ENCODE measurements at regions not wholly inside any gene's neighbourhood (a gene's known extent, or its start where the extent isn't known, plus 50 kb on each side); places are given as distances from the start of the nearest gene placed in this dataset.
"Not testable (repeated sequence)": the region's sequence is repeated elsewhere in the genome, so short reads cannot be mapped to it uniquely, and the experiment has no call there.

- DNase-seq = peak in 1 of 3 donors; percentile 16
- Histone ChIP-seq H3K27me3 (replicated peaks in 2 of 5; ENCODE audit: control insufficient read depth in 4 of 5, insufficient read depth in 5 of 5, low read length in 4 of 5) (no peaks in the 10 kb centered on the region), H3K36me3 (ENCODE audit: control insufficient read depth in 4 of 4, insufficient read depth in 4 of 4, low read length in 3 of 4) (no peaks in the 10 kb centered on the region), H3K9me3 (ENCODE audit: control extremely low read depth in 1 of 5, control insufficient read depth in 4 of 5, insufficient read depth in 2 of 5, low read depth in 1 of 5, low read length in 4 of 5) (peaks cover 0 to 13% (median 3%) of the 10 kb centered on the region in 5 experiments), H3K27ac (ENCODE audit: insufficient read depth in 1 of 2, low read depth in 1 of 2, low read length in 2 of 2, poor library complexity in 1 of 2, severe bottlenecking in 2 of 2) (no peak overlapping the region), H3K4me3 (ENCODE audit: control insufficient read depth in 1 of 7, extremely low read depth in 1 of 7, insufficient read depth in 4 of 7, low read depth in 2 of 7, low read length in 6 of 7) (no peak overlapping the region), H3K4me1 (ENCODE audit: control extremely low read depth in 1 of 4, control insufficient read depth in 4 of 4, insufficient read depth in 4 of 4, low read length in 3 of 4) (no peaks in the 10 kb centered on the region)
- CTCF ChIA-PET = no interaction called here
- POLR2A ChIA-PET = no interaction called here
- 83% methylated on average over 8 of the region's 14 CpGs for WGBS (ENCODE audit: insufficient coverage)
Observed at GRCh38 chr7:102721-103120, 89.7 kb upstream of the FAM20C start.

- POLR2A ChIA-PET; H3K36me3 ChIP-seq (ENCODE audit: control insufficient read depth in 4 of 4, insufficient read depth in 4 of 4, low read length in 3 of 4); H3K4me1 ChIP-seq (ENCODE audit: control extremely low read depth in 1 of 4, control insufficient read depth in 4 of 4, insufficient read depth in 4 of 4, low read length in 3 of 4); H3K27me3 ChIP-seq (replicated peaks in 2 of 5; ENCODE audit: control insufficient read depth in 4 of 5, insufficient read depth in 5 of 5, low read length in 4 of 5); H3K9me3 ChIP-seq (ENCODE audit: control extremely low read depth in 1 of 5, control insufficient read depth in 4 of 5, insufficient read depth in 2 of 5, low read depth in 1 of 5, low read length in 4 of 5); H3K4me3 ChIP-seq (ENCODE audit: control insufficient read depth in 1 of 7, extremely low read depth in 1 of 7, insufficient read depth in 4 of 7, low read depth in 2 of 7, low read length in 6 of 7); DNase-seq; H3K27ac ChIP-seq (ENCODE audit: insufficient read depth in 1 of 2, low read depth in 1 of 2, low read length in 2 of 2, poor library complexity in 1 of 2, severe bottlenecking in 2 of 2); CTCF ChIA-PET: not testable (repeated sequence)
- 100% methylated on average over 4 of the region's 10 CpGs for WGBS (ENCODE audit: insufficient coverage)
Observed at GRCh38 chr7:103981-104380, 88.4 kb upstream of the FAM20C start.

GRCh38 chr7:105002-105401 lies 87.4 kb upstream of the FAM20C start:
- DNase-seq = no peak
- WGBS (ENCODE audit: insufficient coverage) = 98% methylated on average over 4 of the region's 8 CpGs
- H3K4me1 ChIP-seq (ENCODE audit: control extremely low read depth in 1 of 4, control insufficient read depth in 4 of 4, insufficient read depth in 4 of 4, low read length in 3 of 4) = no peaks in the 10 kb centered on the region
- no peaks in the 10 kb centered on the region for H3K9me3 ChIP-seq (ENCODE audit: control extremely low read depth in 1 of 5, control insufficient read depth in 4 of 5, insufficient read depth in 2 of 5, low read depth in 1 of 5, low read length in 4 of 5)
- CTCF ChIA-PET = no interaction called here
- no peaks in the 10 kb centered on the region for H3K36me3 ChIP-seq (ENCODE audit: control insufficient read depth in 4 of 4, insufficient read depth in 4 of 4, low read length in 3 of 4)
- no peaks in the 10 kb centered on the region for H3K27me3 ChIP-seq (replicated peaks in 2 of 5; ENCODE audit: control insufficient read depth in 4 of 5, insufficient read depth in 5 of 5, low read length in 4 of 5)
- no peak overlapping the region for H3K4me3 ChIP-seq (ENCODE audit: control insufficient read depth in 1 of 7, extremely low read depth in 1 of 7, insufficient read depth in 4 of 7, low read depth in 2 of 7, low read length in 6 of 7)
- H3K27ac ChIP-seq (ENCODE audit: insufficient read depth in 1 of 2, low read depth in 1 of 2, low read length in 2 of 2, poor library complexity in 1 of 2, severe bottlenecking in 2 of 2) = no peak overlapping the region
- POLR2A ChIA-PET = no interaction called here

GRCh38 chr7:106356-106755 lies 86.0 kb upstream of the FAM20C start:
- CTCF ChIA-PET = no interaction called here

GRCh38 chr7:107233-107632 lies 85.1 kb upstream of the FAM20C start:
- H3K4me3 ChIP-seq (ENCODE audit: control insufficient read depth in 1 of 7, extremely low read depth in 1 of 7, insufficient read depth in 4 of 7, low read depth in 2 of 7, low read length in 6 of 7) = no peak overlapping the region
- POLR2A ChIA-PET = no interaction called here
- CTCF ChIA-PET = no interaction called here
- peaks cover 0 to 9% (median 0%) of the 10 kb centered on the region in 5 experiments for H3K9me3 ChIP-seq (ENCODE audit: control extremely low read depth in 1 of 5, control insufficient read depth in 4 of 5, insufficient read depth in 2 of 5, low read depth in 1 of 5, low read length in 4 of 5)
- WGBS (ENCODE audit: insufficient coverage) = 100% methylated on average over 3 of the region's 4 CpGs
- H3K27me3 ChIP-seq (replicated peaks in 2 of 5; ENCODE audit: control insufficient read depth in 4 of 5, insufficient read depth in 5 of 5, low read length in 4 of 5) = no peaks in the 10 kb centered on the region
- DNase-seq = no peak
- no peak overlapping the region for H3K27ac ChIP-seq (ENCODE audit: insufficient read depth in 1 of 2, low read depth in 1 of 2, low read length in 2 of 2, poor library complexity in 1 of 2, severe bottlenecking in 2 of 2)
- no peaks in the 10 kb centered on the region for H3K36me3 ChIP-seq (ENCODE audit: control insufficient read depth in 4 of 4, insufficient read depth in 4 of 4, low read length in 3 of 4)
- H3K4me1 ChIP-seq (ENCODE audit: control extremely low read depth in 1 of 4, control insufficient read depth in 4 of 4, insufficient read depth in 4 of 4, low read length in 3 of 4) = no peaks in the 10 kb centered on the region

More at GRCh38 chr7:106356-106755, 86.0 kb upstream of the FAM20C start:
- POLR2A ChIA-PET = no interaction called here
- no peak overlapping the region for H3K27ac ChIP-seq (ENCODE audit: insufficient read depth in 1 of 2, low read depth in 1 of 2, low read length in 2 of 2, poor library complexity in 1 of 2, severe bottlenecking in 2 of 2)
- 93% methylated on average over 5 of the region's 5 CpGs for WGBS (ENCODE audit: insufficient coverage)
- DNase-seq = no peak
- H3K4me3 ChIP-seq (ENCODE audit: control insufficient read depth in 1 of 7, extremely low read depth in 1 of 7, insufficient read depth in 4 of 7, low read depth in 2 of 7, low read length in 6 of 7) = no peak overlapping the region
- H3K9me3 ChIP-seq (ENCODE audit: control extremely low read depth in 1 of 5, control insufficient read depth in 4 of 5, insufficient read depth in 2 of 5, low read depth in 1 of 5, low read length in 4 of 5) = peaks cover 0 to 4% (median 0%) of the 10 kb centered on the region in 5 experiments
- H3K4me1 ChIP-seq (ENCODE audit: control extremely low read depth in 1 of 4, control insufficient read depth in 4 of 4, insufficient read depth in 4 of 4, low read length in 3 of 4) = no peaks in the 10 kb centered on the region
- no peaks in the 10 kb centered on the region for H3K27me3 ChIP-seq (replicated peaks in 2 of 5; ENCODE audit: control insufficient read depth in 4 of 5, insufficient read depth in 5 of 5, low read length in 4 of 5)
- no peaks in the 10 kb centered on the region for H3K36me3 ChIP-seq (ENCODE audit: control insufficient read depth in 4 of 4, insufficient read depth in 4 of 4, low read length in 3 of 4)

GRCh38 chr7:107907-108306 lies 84.5 kb upstream of the FAM20C start:
- H3K4me3 ChIP-seq (ENCODE audit: control insufficient read depth in 1 of 7, extremely low read depth in 1 of 7, insufficient read depth in 4 of 7, low read depth in 2 of 7, low read length in 6 of 7) = no peak overlapping the region
- WGBS (ENCODE audit: insufficient coverage) = 100% methylated on average over 3 of the region's 3 CpGs
- POLR2A ChIA-PET = no interaction called here
- H3K27me3 ChIP-seq (replicated peaks in 2 of 5; ENCODE audit: control insufficient read depth in 4 of 5, insufficient read depth in 5 of 5, low read length in 4 of 5) = no peaks in the 10 kb centered on the region
- peaks cover 0 to 3% (median 0%) of the 10 kb centered on the region in 4 experiments for H3K4me1 ChIP-seq (ENCODE audit: control extremely low read depth in 1 of 4, control insufficient read depth in 4 of 4, insufficient read depth in 4 of 4, low read length in 3 of 4)
- peaks cover 0 to 9% (median 0%) of the 10 kb centered on the region in 5 experiments for H3K9me3 ChIP-seq (ENCODE audit: control extremely low read depth in 1 of 5, control insufficient read depth in 4 of 5, insufficient read depth in 2 of 5, low read depth in 1 of 5, low read length in 4 of 5)
- H3K36me3 ChIP-seq (ENCODE audit: control insufficient read depth in 4 of 4, insufficient read depth in 4 of 4, low read length in 3 of 4) = no peaks in the 10 kb centered on the region
- CTCF ChIA-PET = no interaction called here
- no peak overlapping the region for H3K27ac ChIP-seq (ENCODE audit: insufficient read depth in 1 of 2, low read depth in 1 of 2, low read length in 2 of 2, poor library complexity in 1 of 2, severe bottlenecking in 2 of 2)
- DNase-seq = no peak

- Histone ChIP-seq H3K27me3 (replicated peaks in 2 of 5; ENCODE audit: control insufficient read depth in 4 of 5, insufficient read depth in 5 of 5, low read length in 4 of 5) (no peaks in the 10 kb centered on the region), H3K9me3 (ENCODE audit: control extremely low read depth in 1 of 5, control insufficient read depth in 4 of 5, insufficient read depth in 2 of 5, low read depth in 1 of 5, low read length in 4 of 5) (peaks cover 0 to 10% (median 2%) of the 10 kb centered on the region in 5 experiments), H3K27ac (ENCODE audit: insufficient read depth in 1 of 2, low read depth in 1 of 2, low read length in 2 of 2, poor library complexity in 1 of 2, severe bottlenecking in 2 of 2) (no peak overlapping the region), H3K36me3 (ENCODE audit: control insufficient read depth in 4 of 4, insufficient read depth in 4 of 4, low read length in 3 of 4) (no peaks in the 10 kb centered on the region), H3K4me3 (ENCODE audit: control insufficient read depth in 1 of 7, extremely low read depth in 1 of 7, insufficient read depth in 4 of 7, low read depth in 2 of 7, low read length in 6 of 7) (no peak overlapping the region), H3K4me1 (ENCODE audit: control extremely low read depth in 1 of 4, control insufficient read depth in 4 of 4, insufficient read depth in 4 of 4, low read length in 3 of 4) (peaks cover 0 to 3% (median 2%) of the 10 kb centered on the region in 4 experiments)
- 100% methylated on average over 9 of the region's 10 CpGs for WGBS (ENCODE audit: insufficient coverage)
- CTCF ChIA-PET = no interaction called here
- POLR2A ChIA-PET = no interaction called here
- DNase-seq = no peak
Observed at GRCh38 chr7:109094-109493, 83.3 kb upstream of the FAM20C start.
